Thoracic aorta (tissue), 2 donors: ENCODE measurements at regions not wholly inside any gene's neighbourhood (a gene's known extent, or its start where the extent isn't known, plus 50 kb on each side); places are given as distances from the start of the nearest gene placed in this dataset.

Source experiments
- ATAC-seq: fragments of 150-250 bp; one replicate; pipeline ENCODE4 v1.8.0; 2017; ENCODE audit warnings: low read depth; ENCODE audit not compliant: insufficient number of reproducible peaks, low FRiP score
- DNase-seq: peaks from one replicate; pipeline ENCODE4 v3.0.0-alpha.2; 2020; ENCODE audit warnings: low spot score
- H3K27ac ChIP-seq, 2 donors: fragments of 200-600 bp; sonication (generic); 1 replicate in 1 of 2; 2 replicates in 1 of 2; pipeline ENCODE4 v1.5.1; 2016; ENCODE audit warnings: mild to moderate bottlenecking in 2 of 2, moderate library complexity in 2 of 2
- H3K27me3 ChIP-seq: fragments of 200-600 bp; sonication (generic); replicated peaks from 2 replicates; pipeline ENCODE4 v1.6.0; 2016; ENCODE audit warnings: mild to moderate bottlenecking; ENCODE audit not compliant: insufficient read depth
- H3K36me3 ChIP-seq: fragments of 200-600 bp; sonication (generic); one replicate; pipeline ENCODE4 v1.5.1; 2016
- H3K4me1 ChIP-seq, 2 donors: fragments of 200-600 bp; sonication (generic); 1 replicate in 1 of 2; 2 replicates in 1 of 2; pipeline versions ENCODE4 v1.5.1 to v1.6.0; 2016; ENCODE audit warnings: low read depth in 2 of 2, mild to moderate bottlenecking in 1 of 2; ENCODE audit not compliant: control insufficient read depth in 1 of 2
- H3K4me3 ChIP-seq: fragments of 200-600 bp; sonication (generic); 2 replicates; pipeline ENCODE4 v1.5.1; 2016; ENCODE audit warnings: mild to moderate bottlenecking
- H3K9me3 ChIP-seq: fragments of 200-600 bp; sonication (generic); 2 replicates; pipeline ENCODE4 v1.5.1; 2016
- TF ChIP-seq, protein P1 (sequence below): fragments of 200-600 bp; sonication (generic); IDR thresholded peaks from one replicate; pipeline ENCODE4 v1.5.1; 2019; ENCODE audit warnings: antibody characterized with exemption

- peaks cover 0 to 2% of the 10 kb centered on the region in 2 donors for H3K4me1 ChIP-seq
- H3K27ac ChIP-seq = no peak overlapping the region
- TF ChIP-seq, protein P1, sequence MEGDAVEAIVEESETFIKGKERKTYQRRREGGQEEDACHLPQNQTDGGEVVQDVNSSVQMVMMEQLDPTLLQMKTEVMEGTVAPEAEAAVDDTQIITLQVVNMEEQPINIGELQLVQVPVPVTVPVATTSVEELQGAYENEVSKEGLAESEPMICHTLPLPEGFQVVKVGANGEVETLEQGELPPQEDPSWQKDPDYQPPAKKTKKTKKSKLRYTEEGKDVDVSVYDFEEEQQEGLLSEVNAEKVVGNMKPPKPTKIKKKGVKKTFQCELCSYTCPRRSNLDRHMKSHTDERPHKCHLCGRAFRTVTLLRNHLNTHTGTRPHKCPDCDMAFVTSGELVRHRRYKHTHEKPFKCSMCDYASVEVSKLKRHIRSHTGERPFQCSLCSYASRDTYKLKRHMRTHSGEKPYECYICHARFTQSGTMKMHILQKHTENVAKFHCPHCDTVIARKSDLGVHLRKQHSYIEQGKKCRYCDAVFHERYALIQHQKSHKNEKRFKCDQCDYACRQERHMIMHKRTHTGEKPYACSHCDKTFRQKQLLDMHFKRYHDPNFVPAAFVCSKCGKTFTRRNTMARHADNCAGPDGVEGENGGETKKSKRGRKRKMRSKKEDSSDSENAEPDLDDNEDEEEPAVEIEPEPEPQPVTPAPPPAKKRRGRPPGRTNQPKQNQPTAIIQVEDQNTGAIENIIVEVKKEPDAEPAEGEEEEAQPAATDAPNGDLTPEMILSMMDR = no peak
- DNase-seq (no peak), ATAC-seq (no peak)
- H3K27me3 ChIP-seq = no peaks in the 10 kb centered on the region
- H3K36me3 ChIP-seq = no peaks in the 10 kb centered on the region
- no peaks in the 10 kb centered on the region for H3K9me3 ChIP-seq
- H3K4me3 ChIP-seq = no peak overlapping the region
Measured at GRCh38 chr2:196440413-196440812, 199.1 kb upstream of the CCDC150 start.

- no peak for ATAC-seq
- Histone ChIP-seq H3K36me3 (no peaks in the 10 kb centered on the region), H3K4me3 (no peak overlapping the region), H3K9me3 (no peaks in the 10 kb centered on the region), H3K4me1 (no peaks in the 10 kb centered on the region), H3K27ac (no peak overlapping the region), H3K27me3 (no peaks in the 10 kb centered on the region)
- TF ChIP-seq, protein P1 = no peak
- no peak for DNase-seq
Measured at GRCh38 chr2:196441527-196441926, 198.0 kb upstream of the CCDC150 start.

GRCh38 chr2:196442211-196442610, 197.3 kb upstream of the CCDC150 start:
- H3K4me1 ChIP-seq = no peaks in the 10 kb centered on the region
- H3K27ac ChIP-seq = no peak overlapping the region
- H3K4me3 ChIP-seq = no peak overlapping the region
- TF ChIP-seq, protein P1 = no peak
- DNase-seq (no peak), ATAC-seq (no peak)
- no peaks in the 10 kb centered on the region for H3K9me3 ChIP-seq
- no peaks in the 10 kb centered on the region for H3K27me3 ChIP-seq
- no peaks in the 10 kb centered on the region for H3K36me3 ChIP-seq

GRCh38 chr2:196444442-196444841, 195.1 kb upstream of the CCDC150 start:
- Histone ChIP-seq H3K4me3 (no peak overlapping the region), H3K27me3 (no peaks in the 10 kb centered on the region), H3K36me3 (no peaks in the 10 kb centered on the region), H3K9me3 (no peaks in the 10 kb centered on the region), H3K4me1 (no peaks in the 10 kb centered on the region), H3K27ac (no peak overlapping the region)
- DNase-seq (no peak), ATAC-seq (no peak)
- TF ChIP-seq, protein P1 = no peak

GRCh38 chr2:196445991-196446390, 193.5 kb upstream of the CCDC150 start:
- no peaks in the 10 kb centered on the region for H3K4me1 ChIP-seq
- DNase-seq = no peak
- TF ChIP-seq, protein P1 = no peak

More at GRCh38 chr2:196445991-196446390, 193.5 kb upstream of the CCDC150 start:
- H3K27me3 ChIP-seq = no peaks in the 10 kb centered on the region
- no peak overlapping the region for H3K27ac ChIP-seq
- no peak overlapping the region for H3K4me3 ChIP-seq
- no peak for ATAC-seq
- no peaks in the 10 kb centered on the region for H3K9me3 ChIP-seq
- H3K36me3 ChIP-seq = no peaks in the 10 kb centered on the region
